ENCODE measurements at regions not wholly inside any gene's neighbourhood (a gene's known extent, or its start where the extent isn't known, plus 50 kb on each side); places are given as distances from the start of the nearest gene placed in this dataset.

- no peak for TF ChIP-seq EP300 (IDR thresholded peaks at IDR 0.05; ENCODE audit: borderline replicate concordance in 1 of 2, low read depth in 2 of 2, low read length in 2 of 2)
- TF ChIP-seq POLR2A (IDR thresholded peaks at IDR 0.05; ENCODE audit: control extremely low read depth in 1 of 2, low read depth in 2 of 2, low read length in 2 of 2), result no peak
- no peak for TF ChIP-seq POLR2AphosphoS5 (IDR thresholded peaks at IDR 0.05; ENCODE audit: low read depth, low read length)
- no peak for TF ChIP-seq CHD1 (IDR thresholded peaks at IDR 0.05; ENCODE audit: low read depth, low read length)
- no peak for TF ChIP-seq SIRT6 (IDR thresholded peaks at IDR 0.05; ENCODE audit: low read length)
- TF ChIP-seq POU5F1 (IDR thresholded peaks at IDR 0.05; ENCODE audit: low read depth, low read length), result no peak
- no peak for TF ChIP-seq ATF3 (IDR thresholded peaks at IDR 0.05; ENCODE audit: insufficient read depth, low read depth, low read length)
- TF ChIP-seq BRCA1 (IDR thresholded peaks at IDR 0.05; ENCODE audit: low read depth, low read length), result no peak
These were observed 455.3 kb downstream of the HACE1 start (continued) for GRCh38 chr6:104404377-104404776.

Data from H1 (cell line).